ENCODE measurements at regions not wholly inside any gene's neighbourhood (a gene's known extent, or its start where the extent isn't known, plus 50 kb on each side); places are given as distances from the start of the nearest gene placed in this dataset.
"Not testable (repeated sequence)": the region's sequence is repeated elsewhere in the genome, so short reads cannot be mapped to it uniquely, and the experiment has no call there.

DNA sequence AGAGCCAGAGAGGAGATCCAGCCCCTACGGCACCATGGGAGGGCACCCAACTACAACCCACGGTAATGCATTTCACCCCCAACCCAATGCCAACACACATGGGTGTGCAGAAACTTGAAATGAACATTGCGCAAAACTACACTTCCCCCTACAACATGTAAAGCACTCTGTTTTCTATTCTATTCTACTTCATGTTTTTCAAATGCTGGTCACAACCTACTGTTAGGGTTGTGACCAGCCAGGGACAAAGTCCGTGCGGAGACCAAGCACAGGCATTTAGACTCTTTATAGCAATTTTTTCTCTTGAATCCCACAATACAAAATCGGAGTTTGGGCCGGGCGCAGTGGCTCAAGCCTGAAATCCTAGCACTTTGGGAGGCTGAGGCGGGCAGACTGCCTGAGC lies 90.6 kb downstream of the MRPL14 start:
- no peak for DNase-seq

DNA sequence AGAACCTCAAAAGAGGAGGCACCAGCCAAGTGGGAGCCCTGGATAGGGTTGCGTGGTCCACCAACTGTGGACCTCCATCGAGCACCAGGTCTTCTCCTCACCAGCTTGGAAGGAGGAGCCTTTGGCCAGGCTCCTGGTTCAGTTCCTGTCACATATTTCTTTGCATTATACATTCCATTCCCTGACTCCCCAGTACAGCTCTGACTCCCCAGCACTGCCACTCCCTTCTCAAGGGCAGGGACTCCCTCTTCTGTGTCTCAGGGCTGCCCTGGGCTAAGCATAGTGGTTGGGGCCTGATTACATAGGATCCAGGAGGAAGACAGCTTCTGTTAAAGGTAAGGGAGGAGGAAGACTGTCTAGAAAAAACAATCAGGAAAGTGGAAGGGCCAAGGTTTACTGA lies 91.1 kb downstream of the MRPL14 start:
- DNase-seq = no peak

DNA sequence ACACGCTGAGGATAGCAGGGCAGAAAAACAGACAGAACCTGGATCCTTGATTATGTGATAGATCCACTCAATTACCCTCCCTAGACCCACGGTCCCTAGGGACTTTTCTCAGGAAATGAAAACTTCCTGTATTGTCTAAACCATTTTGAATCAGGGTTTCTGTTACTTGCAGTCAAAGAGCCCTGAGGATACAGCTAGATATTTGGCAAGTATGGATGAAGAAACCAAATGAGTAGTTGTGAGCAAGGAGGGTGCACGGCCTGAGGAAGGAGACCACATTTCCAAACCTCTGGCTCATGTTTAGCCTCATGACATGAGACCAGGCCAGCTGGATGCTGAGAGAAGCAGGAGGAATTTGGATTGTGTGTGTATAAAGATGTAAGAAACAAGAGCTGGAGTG lies 91.6 kb downstream of the MRPL14 start:
- DNase-seq = no peak

DNA sequence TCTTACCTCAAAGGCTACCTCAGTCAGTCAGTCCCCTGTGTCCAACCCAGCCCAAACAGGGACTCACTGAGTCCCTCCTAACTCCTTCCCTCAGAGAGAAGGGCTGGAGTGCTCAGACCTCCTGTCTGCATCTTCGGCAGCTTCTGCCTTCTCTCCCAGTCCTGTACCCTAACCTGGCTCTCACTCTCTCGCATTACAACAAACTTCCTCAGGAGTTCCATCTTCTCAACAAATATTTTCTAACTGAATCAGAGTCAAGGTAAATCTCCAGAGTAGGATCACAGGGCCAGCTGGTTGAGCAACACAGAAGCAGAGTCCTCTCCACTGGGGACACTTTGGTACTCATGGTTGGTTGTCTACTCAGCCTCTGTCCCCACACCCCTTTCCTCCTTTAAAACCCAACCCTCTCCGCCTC lies 92.3 kb downstream of the MRPL14 start:
- no peak for DNase-seq

DNA sequence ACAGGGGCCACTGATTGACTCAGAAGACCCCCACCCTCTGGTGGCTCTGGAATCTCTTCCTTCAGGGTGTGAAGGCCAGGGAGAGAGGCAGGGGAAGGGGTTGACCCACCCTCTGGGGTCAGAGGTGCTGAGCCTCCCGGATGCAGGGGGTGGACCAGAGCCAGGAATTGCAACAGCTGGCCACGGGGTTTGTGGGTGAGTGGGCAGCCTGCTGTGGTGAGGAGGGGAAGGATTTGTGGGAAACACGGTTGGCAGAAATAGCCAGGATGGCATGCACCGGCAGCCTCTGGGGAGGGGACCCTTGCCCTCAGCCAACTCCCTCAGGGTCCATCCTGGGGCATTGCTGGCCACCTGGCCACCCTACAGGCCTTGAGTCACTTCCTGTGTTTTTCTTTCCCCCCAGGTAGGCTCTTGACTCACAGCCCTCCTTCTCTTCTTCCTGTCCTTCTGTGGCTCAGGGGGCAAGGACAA lies 92.8 kb downstream of the MRPL14 start:
- no peak for DNase-seq

DNA sequence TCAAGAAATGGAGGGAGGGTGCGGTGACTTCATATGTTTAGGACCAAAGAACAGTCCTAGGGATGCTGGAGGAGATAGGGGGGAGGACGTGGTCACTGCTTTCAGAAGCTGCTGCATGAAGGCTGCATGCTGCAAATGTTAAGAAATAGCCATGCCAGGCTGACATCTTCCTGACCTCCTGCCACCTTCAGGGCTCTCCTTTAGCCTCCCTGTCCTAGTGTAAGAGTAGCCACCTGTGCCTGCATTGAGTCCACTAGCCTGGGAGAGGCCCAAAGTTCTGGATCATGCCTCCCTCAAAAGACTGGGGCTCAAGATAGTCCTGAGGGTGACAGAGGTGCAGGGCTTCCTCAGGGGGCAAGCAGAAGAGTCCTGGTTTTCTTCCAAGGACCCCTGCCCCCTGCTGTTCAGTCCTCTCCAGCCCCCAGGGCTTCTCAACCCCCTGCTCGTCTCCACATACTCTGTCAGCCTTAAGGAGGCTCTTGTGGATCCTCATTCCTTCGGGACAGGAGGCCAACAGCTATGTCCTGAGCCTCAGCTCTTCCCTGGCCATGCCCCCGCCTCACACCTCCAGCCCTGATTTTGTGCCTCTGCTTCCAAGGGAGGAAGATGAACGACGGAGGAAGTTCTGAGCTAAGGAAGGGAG lies 96.3 kb downstream of the MRPL14 start:
- DNase-seq = no peak

DNA sequence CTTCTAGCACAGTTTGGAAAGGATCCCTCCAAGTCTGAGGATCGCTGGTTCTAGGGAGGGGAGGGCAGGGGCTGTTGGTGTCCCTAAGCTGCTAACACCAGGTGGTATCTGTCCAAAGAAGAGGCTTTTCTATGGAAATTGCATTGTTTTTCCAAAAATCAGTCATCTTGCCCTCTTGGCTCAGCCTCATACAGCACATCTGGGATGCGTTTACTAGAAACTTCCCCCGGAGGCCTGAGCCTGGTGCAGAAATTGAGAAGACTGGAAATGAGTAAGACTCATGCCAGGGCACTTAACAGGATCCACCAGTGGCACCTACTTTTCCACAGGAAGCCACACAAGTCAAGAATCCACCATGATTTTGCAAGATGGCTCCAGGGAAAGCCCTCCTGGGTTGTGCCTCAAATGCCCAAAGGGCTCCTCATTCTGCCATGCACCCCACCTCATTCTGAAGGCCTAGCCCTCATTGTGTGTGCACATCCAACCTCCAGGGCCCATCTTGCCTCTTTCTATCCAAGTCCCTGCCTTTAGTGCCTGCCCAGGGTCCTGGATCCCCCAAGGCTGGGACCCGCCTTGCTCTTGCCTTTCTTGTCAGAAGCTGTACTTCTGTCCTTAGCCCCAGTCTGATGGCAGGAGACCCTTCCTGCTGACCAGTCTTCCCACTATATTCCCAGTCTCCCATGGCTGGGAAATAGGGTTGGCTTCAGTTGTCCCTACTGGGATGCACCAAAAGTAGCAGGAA lies 97.6 kb downstream of the MRPL14 start:
- DNase-seq = no peak

DNA sequence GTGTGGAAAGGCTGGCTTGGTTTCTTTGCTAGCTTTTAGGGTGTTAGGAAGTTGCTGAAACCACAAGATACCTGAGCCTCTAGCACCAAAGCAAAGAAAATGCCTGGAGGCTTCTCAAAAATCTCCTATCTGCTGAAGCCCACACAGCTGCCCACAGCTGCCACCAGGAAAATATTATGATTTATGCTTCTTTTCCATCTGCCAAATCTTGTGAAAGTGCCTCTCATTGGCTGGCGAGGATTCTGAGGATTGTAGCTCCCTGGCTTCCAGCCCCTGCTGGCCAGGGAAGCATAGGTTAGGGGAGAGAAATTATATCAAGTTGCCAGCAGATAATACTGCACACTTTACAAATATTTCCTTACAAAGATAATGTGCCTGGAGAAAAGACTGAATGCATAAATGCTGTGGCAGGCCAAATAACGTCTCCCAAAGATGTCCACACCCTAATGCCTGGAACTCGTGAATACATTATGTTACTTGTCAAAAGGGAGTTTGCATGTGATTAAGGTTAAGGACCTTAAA lies 98.4 kb downstream of the MRPL14 start:
- DNase-seq = no peak

DNA sequence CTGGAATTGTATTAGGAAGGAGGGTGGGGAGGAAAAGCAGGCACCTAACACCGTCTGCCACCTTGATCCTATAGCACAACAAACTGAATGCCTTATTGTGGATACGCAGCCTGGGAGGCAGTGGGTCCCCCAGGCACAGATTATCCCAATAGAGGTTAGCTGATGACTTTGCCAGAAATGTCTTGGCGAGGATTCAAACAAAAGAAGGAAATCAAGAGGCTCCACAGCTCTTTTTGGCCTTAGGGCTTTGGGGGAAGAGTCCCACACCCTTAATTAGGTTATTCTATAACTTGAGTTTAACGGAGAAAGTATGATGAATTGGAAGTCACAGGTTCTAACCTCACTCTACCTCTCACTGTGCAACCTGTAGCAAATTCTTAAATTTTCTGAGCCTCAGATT lies 102.0 kb downstream of the MRPL14 start:
- DNase-seq = no peak

DNA sequence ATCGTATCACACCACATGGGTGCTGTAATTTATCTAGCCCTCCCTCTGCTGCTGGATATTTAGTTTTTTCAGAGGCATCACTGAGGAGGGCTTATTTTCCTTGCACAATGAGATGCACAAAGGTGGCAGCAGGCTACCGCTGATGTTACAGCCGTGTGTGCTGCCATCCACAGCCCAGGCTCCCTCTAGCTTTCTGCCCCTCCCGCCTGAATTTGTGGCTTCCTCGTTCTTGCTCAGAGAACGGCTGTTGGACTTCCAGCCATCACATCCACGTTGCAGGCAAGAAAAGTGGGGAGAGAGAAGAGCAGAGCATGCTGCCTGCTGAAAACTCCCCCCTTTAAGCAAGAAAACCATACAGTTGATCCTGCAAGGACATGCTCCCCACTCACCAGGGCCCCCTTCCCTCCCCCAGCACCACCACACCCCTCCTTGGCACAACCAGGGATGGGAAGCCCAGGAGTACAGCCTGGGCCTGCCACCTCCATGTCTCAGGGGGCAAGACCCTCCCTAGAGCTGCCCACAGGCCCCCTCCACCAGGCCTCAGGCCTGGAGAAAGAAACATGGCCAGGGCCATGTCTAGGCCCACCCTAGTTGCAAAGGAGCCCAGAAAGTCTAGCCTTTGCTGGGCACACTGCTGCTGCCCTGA lies 102.6 kb downstream of the MRPL14 start:
- DNase-seq = no peak

DNA sequence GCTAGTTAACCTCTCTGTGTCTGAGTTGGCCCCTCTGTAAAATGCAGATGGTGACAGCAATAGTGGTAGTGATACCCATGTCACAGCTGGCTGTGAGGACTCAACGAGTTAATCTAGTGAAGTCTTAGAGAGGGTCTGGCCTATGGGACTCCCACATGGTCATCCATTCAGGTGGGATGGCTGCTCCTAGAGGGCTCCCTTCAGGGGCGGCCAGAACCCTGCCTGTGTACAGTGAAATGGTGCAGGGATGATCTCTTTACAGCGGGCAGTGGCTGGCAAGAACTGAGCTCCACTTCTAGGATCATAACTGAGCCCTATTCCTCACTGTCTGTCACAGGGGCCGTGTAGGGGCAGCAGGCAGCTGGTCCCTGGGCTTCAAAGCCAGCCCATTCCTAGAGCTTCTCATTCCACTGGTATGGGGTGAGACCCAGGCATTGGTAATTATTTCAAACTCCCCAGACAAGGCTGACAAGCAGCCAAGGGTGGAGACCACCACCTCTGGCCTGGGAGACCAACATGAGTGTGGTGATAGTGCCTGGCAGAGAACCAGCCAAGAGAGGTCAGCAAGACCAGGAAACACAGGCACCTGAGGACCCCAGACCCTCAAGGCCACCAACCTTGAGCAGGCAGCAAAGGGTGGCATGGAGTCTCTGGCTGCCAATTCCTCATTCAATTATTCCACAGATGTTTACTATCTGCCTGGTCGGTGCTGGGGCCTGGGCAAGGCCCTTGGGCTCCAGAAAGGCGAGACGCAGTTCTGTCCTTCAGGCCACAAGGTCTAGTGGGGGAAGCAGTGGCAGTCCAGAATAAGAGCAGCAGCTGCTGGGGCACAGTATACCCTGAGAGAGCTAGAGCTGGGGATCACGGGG lies 103.4 kb downstream of the MRPL14 start:
- DNase-seq = no peak

DNA sequence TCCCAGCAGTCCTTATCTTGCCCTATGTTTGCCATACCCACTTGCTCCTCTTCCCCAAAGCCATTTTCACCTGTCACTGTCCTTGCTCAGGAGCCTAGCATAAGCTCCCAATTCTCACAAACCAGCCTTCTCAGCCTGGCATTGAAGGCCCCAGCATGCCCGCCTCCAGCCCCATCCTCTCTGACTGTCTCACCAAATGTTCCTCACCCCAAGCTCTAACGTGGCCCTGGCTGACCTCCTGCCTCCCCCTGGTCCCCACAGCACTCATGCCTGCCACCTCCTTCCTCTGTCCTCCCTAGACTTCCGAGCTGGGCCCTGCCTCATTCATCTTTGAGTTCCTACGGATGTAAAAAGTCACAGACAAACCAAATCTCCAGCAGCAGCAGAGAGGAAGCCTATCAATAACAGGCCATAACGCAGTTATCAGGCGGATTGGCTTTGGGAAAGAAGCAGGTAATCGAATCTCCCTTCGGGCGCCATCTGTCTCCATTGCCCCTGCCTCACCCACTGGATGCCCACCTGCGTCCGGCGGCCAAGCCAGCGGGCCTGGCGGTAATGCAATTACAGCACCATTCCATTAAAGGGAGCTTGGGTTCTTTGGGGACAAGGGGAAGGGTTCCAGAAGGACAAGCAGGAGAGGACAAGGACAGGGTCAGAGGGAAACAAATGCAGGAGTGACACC lies 104.4 kb downstream of the MRPL14 start:
- DNase-seq = no peak

DNA sequence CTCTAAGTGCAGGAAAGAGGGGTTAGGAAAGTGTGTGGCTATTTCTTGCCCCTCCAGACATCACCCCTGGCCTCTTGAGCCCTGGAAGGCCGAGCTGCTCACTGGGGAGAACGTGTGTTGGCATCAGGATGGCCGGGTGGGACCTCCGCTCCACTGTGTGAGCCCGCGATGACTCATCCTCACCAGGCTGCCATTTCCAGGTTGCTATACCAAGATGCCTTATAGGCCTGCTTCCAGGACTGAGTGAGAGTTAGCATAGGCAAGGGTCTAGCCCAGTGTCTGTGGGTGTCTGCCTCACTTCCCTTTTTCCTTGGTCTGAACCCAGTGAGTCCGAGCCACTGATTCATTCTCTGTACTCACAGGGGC lies 105.0 kb downstream of the MRPL14 start:
- DNase-seq = no peak

DNA sequence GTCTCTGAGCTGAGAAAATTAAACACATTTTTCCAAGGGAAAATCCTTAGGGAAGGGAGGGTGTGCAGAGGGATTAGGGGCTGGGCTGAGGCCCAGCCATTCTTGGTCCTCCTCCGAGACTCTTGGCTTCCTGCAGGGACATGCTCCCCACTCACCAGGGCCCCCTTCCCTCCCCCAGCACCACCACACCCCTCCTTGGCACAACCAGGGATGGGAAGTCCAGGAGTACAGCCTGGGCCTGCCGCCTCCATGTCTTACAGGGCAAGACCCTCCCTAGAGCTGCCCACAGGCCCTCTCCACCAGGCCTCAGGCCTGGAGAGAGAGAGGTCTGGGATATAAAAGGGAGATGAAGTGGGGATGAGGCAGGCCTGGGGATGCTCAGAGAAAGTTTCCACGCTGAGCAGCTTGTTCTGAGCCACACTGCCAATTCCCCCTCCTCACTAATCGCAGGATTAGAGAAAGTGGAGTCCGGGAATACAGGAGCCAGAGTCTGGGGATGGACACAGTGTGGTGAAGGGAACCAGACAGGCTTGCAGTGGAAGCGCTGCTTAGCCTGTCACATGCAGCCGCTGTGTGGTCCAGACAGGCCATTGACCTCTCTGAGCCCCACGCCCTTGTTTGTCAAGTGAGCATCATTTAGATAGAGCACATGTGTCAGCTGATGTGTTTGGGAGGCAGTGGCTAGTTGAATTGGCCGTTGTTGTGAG lies 105.5 kb downstream of the MRPL14 start:
- DNase-seq = no peak

DNA sequence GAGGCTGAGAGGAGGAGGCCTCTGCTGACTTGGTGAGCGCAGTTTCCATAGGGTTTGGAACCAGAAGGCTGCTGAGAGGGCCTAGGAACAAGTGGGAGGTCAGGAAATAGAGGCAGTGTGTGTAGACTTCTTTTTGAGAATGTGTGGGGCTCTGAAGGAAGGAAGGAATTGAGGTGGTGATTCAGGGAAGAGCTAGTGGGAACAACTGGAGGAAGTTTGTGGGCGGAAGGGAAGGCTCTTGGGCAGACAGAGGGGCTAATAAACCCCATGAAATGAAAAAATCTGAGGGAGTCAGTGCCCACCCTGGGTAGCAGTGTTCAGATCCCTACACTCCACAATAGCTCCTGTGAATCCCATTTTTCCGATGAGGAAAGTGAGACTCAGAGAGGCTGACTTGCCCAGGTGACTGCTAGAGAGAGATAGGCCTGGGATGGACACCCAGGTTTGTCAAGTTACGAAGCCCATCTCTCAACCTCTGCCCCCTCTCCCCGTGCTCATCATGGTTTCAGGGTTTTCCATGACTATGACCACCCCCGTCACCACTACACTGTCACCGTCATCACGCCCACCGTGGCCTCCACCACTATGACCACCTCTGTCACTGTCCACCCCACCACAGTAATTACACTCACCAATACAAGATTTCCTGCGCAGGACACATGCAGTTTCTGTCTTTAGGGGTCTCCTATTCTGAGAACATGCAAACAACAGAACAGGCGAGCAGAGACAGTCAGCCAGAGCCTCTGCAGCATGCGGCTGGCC lies 106.4 kb downstream of the MRPL14 start:
- no peak for DNase-seq

DNA sequence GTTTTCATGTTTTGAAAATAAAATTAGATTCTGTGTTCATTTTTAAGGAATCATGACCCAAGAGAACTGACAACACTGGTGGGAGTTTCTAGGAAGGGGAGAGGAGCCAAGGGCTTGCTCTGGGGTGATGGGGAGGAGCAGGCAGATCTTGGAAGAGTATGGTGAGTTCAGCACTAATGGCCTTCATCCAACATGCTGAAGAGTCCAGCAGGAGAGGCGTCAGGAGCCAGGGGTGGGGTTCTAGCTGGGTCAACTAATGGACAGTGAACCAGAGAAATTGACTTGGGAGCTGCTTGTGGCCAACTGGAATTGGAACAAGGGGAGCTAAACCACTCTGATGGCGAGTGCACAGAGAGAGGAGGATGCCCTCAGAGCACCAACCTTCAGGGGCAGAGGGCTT lies 107.1 kb downstream of the MRPL14 start:
- DNase-seq = no peak

DNA sequence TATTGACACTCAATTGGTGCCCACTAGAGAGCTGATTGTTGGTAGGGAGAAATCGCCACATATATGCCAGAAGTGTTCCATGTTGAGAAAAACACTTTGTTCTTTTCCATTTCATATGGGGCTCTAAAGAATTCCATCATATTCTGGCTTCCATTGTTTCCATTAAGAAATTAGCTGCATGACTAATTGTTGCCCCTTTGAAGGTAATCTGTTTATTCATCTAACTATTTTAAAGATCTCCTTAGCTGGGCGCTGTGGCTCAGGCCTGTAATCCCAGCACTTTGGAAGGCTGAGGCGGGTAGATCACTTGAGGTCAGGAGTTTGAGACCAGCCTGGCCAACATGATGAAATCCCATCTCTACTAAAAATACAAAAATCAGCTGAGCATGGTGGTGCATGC lies 109.9 kb downstream of the MRPL14 start:
- DNase-seq = not testable (repeated sequence)

DNA sequence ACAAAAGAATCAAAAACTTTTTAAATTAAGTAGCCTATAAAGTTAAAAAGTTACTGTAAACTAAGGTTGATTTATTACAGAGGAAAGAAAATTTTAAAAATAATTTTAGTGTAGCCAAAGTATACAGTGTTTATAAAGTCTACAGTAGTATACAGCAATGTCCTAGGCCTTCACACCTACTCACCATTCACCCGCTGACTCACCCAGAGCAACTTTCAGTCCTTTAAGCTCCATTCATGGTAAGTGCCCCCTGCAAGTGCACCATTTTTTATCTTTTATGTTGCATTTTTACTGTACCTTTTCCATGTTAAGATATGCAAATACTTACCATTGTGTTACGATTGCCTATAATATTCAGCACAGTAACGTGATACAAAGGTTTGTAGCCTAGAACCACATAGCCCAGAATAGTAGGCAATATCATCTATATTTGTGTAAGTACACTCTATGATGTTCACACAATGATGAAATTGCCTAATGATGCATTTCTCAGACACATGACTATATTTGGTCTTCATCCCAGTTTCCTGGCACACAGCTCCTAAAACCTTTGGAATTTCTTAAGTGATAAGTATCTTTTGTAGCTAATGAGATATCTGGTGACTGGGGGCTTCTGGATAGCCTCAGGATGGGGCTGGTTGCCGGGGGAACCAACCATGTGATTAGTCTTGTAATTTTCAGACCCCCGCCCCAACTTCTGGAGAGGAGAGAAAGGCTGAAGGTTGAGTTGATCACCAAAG lies 111.0 kb downstream of the MRPL14 start:
- no peak for DNase-seq

DNA sequence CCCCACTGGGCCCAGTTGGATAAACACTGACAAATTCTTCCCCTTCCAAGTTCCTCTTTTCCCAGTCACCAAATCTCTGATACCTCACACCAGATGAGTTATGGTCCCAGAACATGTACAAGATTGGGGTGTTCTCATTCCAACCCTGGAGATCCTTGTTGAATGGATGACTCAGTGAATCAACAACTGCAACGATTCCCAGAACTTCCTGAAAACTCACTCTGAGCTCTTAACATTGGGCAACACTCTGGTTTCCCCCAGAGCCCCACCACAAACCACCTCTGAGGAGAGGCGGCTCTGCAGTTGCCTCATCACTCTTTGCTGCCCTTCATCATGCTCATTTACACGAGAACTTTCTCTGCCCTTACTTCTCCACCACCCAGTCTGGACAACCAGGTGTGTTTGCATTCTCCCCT lies 115.2 kb downstream of the MRPL14 start:
- no peak for DNase-seq

DNA sequence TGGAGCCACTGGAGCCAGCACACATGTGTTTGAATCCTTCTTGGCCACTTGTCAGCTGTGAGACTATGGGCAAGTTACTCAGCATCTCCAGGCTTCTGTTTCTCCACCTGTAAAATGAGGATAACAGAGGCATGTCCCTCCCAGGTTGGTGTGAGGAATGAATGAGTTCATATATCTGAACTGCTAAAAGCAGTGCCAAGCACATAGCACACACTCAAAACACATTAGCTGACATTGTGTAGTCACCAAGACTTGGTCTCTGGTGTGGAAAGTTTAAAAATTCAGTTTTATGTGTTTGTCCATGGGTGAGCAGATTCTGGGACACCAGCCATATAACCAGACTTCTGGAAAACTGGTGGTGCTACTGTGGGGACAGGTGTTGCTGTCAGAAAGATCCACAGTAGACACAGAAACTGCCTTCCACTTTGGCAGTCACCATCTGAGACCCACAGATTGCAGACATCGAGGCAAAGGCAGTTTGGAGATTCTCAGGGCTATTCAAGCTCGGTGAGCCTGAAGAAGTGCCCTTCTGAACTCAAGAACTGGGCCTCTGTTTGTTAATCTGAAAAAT lies 115.8 kb downstream of the MRPL14 start:
- no peak for DNase-seq
